22Rv1 (cell line): ENCODE measurements at regions not wholly inside any gene's neighbourhood (a gene's known extent, or its start where the extent isn't known, plus 50 kb on each side); places are given as distances from the start of the nearest gene placed in this dataset.

Experiments
- CTCF ChIP-seq: fragments of 450-650 bp; IDR thresholded peaks from 2 replicates; pipeline ENCODE4 v1.5.1; 2017; ENCODE audit warnings: mild to moderate bottlenecking
- ZFX ChIP-seq: fragments of 450-650 bp; IDR thresholded peaks from 2 replicates; pipeline ENCODE4 v1.6.1; 2017; ENCODE audit warnings: antibody characterized with exemption, borderline replicate concordance

- no peak for TF ChIP-seq CTCF
- TF ChIP-seq ZFX = no peak
Observed at GRCh38 chr10:130511766-130512165, 375.6 kb downstream of the GLRX3 start.
